ENCODE measurements at regions not wholly inside any gene's neighbourhood (a gene's known extent, or its start where the extent isn't known, plus 50 kb on each side); places are given as distances from the start of the nearest gene placed in this dataset.

DNA sequence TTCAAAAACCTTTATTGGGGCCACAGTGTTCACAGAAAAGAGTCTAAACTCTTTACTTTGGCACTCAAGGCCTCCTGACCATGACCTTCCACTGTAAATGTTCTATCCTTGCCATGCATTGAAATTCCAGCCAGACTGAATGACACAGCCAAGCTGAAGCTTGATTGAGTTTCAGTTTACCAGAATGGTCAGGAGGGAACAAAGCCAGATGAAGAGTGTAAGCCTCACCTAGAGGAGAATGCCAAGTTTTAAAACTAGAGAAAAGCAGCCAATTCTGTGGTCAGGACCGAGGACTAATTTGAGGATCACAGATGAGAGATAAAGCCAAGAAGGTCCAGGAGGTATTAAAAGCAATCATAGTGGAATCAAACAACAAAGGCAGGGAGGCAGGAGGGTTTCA is 215.3 kb downstream of the KCNA4 start:
- intact Hi-C loops (cut with DNase I): no loop called here
- no peak for DNase-seq
- no peak for ATAC-seq

DNA sequence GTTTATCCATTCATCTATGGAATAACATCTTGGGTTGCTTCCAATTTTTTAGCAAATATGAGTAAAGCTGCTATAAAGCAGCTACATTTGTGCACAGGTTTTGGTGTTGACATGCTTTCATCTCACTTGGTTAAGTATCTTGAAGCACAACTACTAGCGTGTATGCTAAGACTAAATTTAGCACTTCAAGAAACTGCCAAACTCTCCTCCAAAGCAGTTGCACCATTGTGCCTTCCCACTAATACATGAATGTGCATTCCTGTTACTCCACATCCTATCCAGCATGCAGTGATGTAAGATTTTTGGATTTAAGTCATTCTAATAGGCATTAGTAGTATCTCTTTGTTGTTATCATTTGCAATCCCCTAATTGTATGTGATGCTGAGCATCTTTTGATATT is 230.7 kb downstream of the KCNA4 start:
- intact Hi-C loops (cut with DNase I): no loop called here
- ATAC-seq (peak; percentile 58 to 60), DNase-seq (no peak)

DNA sequence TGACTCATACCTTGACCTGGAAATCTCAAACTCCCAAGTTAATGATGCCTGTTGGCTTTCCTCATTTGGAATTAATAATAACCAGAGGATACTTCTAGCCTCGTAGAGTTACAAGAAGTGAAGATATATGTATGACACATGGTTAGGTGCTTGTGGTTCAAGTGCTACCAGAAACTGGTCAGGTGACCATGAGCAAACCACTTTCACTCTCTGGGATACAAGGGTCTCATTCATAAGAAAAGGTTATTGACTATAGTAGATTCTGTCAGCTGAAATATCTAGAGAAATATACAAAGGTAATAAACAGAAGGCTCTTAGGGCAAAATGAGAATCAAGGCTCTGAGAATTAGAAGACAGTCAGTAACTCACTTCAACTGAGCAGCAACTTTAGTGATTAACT is 233.3 kb downstream of the KCNA4 start:
- intact Hi-C loops (cut with DNase I): no loop called here
- ATAC-seq (no peak), DNase-seq (no peak)

DNA sequence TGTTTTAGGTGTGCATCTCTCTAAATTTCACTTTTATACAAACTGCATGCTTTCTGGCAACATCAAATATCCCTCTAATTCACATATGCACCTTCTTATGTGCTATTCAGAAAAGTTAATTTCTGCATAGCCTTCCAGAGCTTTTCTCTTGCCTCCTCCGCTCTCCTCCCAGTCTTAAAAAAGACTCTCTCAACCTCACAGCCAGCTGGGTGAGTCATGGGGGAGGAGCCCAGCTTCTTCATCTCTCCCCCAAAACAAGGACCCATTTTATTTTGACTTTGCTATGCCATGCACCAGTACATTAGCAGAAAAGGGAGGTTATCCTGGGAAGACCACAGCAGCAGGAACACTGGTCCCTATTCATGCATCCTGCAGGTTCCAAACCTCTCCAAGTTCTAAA is 234.4 kb downstream of the KCNA4 start:
- no peak for DNase-seq
- intact Hi-C loops (cut with DNase I): no loop called here
- ATAC-seq: peak in 1 of 2 donors; percentile 67

DNA sequence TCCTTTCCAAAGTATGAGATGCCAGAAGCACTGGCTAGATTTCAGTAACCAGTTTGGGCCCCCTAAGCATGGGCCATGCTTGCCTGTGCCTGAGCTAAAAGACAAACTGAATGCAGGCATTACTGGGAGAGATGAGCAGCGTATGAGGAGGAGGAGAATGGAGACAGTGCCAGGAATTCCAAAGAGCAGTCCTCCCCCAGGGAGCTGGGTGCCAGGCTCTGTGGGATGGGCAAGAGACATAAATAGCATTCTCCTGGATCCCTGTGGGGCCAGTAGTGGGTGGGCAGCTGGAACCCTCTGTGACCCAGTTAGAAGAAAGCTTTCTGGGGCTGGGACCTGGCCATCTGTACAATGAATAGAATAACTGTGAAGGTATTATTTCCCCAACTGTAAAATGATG is 235.6 kb downstream of the KCNA4 start:
- DNase-seq: peak; percentile 33
- intact Hi-C loops (cut with DNase I): no loop called here
- ATAC-seq: peak; percentile 89 to 94

DNA sequence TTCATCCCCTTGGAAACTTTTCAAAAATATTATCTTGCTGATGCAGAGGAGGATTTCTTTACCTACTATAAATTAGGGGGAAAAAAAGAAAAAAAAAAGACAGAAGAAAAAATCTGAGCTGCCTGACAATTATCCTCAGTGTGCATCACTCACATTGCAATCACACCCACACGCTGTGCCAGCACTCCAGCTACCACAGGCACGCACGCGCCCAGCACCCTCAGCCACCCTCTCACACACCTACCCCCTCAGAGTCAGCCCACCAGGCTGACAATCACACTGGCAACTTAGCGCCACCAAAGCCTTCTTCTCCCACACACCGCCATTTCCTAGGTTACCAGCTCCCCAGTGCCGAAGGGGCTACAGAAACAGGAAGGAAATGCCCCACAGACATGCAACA is 236.1 kb downstream of the KCNA4 start:
- DNase-seq (no peak), ATAC-seq (peak; percentile 77 to 87)
- intact Hi-C loops (cut with DNase I): no loop called here

DNA sequence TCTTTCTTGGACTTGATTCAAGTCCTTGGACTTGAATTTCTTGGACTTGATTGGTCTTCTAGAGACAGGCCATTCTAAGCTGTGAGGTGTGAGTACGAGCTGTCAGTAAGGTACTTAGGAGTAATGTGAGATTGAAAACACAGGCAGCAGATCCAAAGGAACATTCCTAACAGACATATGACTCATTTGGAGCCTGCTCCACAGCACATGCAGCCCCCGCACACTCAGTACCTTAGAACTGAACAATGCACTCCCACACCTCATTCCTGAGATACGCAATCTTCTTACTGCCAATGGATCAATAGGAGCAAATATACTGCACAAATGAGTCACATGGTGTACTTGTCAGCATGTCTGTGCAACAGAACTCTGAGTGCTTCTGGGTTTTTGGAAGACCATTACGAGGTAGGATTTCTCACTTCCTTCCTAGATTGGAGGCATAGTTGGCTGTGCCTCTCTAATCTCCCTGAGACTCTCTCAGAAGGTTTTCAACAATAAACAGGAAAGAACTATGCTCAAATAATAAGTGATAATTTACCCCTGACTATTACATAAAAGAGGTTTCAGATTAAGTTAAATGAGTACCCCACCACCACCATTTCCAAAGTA is 243.1 kb downstream of the KCNA4 start:
- DNase-seq (peak; percentile 39), ATAC-seq (peak; percentile 98 to 99)
- intact Hi-C loops (cut with DNase I): no loop called here

DNA sequence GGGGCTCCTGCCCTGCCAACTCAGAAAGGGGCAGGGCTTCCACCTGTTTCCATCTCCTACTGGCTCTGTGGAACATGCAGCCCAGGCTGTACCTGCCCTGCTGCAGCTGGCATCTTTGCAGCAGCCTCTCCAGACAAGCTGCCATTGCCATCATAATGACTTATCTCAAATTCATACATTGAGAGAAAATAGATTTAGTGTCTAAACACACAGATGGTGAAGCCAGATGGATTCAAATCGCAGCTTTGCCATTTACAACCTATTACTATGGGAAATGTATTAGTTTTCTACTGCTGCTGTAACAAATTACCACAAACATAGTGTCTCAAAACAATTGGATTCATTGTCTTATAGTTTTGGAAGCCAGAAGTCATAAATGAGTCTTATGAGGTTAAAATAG is 260.0 kb downstream of the KCNA4 start:
- intact Hi-C loops (cut with DNase I): no loop called here
- ATAC-seq (no peak), DNase-seq (no peak)

DNA sequence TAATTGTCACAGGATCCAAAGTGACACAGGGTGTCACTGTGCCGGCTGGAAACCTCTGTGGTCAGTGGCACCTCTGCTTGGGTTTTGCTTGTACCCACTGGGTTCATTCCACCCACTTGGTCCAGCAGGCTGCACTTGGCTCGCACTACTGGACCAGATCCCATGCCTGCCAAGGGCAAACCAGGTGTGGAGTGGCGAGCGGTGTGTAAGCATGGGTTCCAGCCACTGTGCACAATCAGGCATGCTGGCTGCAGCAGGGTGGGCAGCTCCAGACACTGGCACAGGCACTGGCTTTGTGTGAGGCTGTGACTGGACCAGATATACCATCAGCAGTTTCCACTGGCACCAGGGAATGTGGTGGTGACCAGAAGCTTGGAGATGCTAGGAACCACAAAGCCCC is 261.4 kb downstream of the KCNA4 start:
- DNase-seq: no peak
- ATAC-seq: no peak
- intact Hi-C loops (cut with DNase I): no loop called here

DNA sequence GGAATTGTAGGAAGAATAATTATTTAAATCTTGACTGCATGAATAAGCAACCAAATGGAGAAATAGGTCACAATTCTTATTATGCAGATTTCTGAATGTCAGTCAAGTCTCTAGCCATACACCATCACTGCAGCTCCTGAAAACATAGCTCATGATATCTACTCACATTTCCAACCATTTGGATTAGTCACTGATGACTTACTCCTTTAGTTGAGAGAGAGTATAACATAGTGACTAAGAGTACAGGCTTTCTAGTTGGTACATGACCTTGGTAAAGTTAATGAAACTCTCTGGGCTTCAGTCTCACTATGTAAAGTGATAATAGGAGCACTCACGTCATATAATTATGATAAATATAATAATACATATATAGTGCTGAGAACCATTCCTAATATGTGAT is 265.2 kb downstream of the KCNA4 start:
- ATAC-seq: peak in 1 of 2 donors; percentile 71
- intact Hi-C loops (cut with DNase I): no loop called here

DNA sequence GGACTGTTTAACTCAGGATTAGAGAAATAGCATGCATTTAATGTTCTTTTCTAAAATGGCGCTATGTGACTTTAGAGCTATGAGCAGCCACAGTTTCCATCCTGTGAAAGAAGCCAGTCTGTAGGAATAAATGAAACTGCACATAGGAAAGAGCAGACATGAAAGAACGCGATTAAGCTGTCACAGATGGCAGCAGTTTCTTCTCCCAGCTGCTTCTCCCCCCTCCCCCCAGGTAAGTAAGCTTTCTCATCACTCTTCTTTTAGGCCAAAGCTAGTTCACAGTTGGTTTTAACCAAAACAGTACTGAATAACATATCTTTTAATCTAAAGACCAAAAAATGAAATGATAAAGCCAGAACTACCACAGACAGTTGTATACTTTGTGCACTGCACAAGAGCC is 266.4 kb downstream of the KCNA4 start:
- no peak for ATAC-seq
- intact Hi-C loops (cut with DNase I): no loop called here
- no peak for DNase-seq

More for the DNA sequence above, 265.2 kb downstream of the KCNA4 start:
- DNase-seq: no peak

DNA sequence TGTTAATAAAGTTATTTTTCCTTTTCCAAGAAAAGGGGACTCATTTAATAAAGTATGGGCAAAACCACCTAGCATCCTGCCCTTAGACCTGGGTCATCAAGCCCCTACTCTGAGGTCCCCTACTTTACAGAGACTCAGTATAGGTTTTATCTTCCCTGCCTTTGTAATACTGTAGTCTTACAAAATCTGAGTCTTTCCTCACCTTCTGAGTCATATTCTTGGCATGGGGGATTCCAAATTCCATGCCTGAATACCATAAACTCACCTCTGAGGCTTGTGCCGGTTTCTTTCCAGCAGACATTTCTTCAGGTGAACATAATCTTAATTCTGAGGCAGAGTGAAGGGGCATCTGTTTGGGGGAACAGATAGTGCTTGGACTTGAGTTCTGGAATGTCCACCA is 282.5 kb downstream of the KCNA4 start:
- intact Hi-C loops (cut with DNase I): no loop called here
- ATAC-seq (peak in 1 of 2 donors; percentile 74), DNase-seq (no peak)

DNA sequence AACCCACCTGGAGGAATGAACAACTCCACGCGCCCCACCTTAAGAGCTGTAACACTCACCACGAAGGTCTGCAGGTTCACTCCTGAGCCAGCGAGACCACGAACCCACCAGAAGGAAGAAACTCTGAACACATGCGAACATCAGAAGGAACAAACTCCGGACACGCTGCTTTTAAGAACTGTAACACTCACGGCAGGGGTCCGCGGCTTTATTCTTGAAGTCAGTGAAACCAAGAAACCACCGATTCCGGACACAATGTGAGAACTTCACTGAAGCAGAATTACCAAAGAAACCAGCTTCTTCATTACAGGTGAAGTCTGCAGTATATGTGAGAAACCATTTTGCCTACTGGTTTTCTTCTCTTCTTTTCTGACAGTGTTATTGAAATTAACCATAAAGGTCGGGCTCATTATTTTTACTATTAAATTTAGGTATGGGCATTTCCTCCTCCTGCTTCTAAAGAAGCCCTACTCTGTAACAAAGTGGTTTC is 303.0 kb downstream of the KCNA4 start:
- intact Hi-C loops (cut with DNase I): no loop called here
- DNase-seq: no peak
- ATAC-seq: no peak

DNA sequence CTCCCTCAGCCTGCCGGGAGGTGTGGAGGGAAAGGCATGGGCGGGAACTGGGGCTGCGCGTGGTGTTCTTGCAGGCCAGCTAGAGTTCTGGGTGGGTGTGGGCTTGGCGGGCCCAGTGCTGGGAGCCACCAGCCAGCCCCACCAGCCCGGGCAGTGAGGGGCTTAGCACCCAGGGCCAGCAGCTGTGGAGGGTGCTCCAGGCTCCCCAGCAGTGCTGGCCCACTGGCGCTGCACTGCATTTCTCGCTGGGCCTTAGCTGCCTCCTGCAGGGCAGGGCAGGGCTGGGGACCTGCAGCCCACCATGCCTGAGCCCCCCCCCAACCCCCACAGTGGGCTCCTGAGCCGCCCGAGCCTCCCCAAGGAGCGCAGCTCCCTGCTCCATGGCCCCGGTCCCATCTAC is 304.2 kb downstream of the KCNA4 start:
- DNase-seq (no peak), ATAC-seq (no peak)
- intact Hi-C loops (cut with DNase I): no loop called here

DNA sequence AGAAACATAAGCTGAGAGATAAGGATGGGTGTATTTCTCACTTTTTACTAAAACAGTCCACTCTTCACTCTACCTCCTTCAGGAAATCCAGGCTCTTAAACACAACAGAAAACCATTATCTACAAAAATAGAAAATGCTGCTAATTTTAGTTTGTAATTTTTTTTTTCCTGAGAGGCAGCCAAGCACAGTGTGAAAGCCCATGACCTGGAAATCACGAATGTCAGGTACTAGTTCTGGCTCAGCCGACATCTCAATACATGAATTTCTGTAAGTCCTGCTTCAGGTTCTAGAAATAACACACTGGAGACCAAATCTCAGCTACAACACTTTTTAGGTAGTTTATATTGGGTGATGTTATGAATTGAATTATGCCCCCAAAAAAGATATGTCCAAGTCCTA is 308.9 kb downstream of the KCNA4 start:
- DNase-seq (no peak), ATAC-seq (no peak)
- intact Hi-C loops (cut with DNase I): no loop called here

DNA sequence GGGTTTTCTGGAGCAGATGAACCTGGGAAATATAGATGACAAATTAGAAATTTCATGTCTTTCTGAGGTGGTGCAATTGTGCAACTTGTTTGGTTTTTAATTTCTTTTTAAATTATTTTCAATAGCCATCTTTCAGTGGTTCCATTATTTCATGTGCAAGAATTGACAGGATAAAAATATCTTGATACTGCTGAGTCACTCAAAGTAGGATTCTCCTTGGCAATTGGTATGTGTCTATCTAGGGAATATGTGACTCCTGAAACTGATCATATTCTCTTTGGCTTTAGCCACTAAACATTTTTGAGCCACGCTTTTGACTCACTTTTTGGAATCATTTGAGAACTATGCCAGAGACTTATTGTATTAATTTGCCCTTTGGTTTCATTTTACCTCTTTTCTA is 331.5 kb downstream of the KCNA4 start:
- intact Hi-C loops (cut with DNase I): no loop called here
- ATAC-seq: no peak

DNA sequence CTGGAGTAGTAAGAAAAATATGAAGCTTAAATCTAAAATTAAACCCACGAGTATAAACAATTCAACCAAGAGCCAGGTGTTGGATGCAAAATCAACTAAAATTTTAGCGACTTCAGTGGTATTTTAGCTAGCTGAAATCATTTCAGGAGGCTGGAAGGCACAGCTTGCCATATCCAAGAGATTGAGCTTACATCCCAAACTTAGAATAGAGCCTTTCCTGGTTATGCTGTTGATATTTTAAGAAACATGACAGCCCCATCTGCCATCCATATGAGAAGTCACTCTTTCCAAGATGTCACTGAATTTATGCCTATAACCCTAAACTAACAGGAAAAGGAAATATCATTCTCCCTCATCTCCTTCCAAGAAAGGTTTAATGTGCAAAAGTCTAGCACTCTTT is 334.0 kb downstream of the KCNA4 start:
- no peak for DNase-seq
- intact Hi-C loops (cut with DNase I): no loop called here
- ATAC-seq: no peak

More for the DNA sequence above, 331.5 kb downstream of the KCNA4 start:
- DNase-seq: no peak

DNA sequence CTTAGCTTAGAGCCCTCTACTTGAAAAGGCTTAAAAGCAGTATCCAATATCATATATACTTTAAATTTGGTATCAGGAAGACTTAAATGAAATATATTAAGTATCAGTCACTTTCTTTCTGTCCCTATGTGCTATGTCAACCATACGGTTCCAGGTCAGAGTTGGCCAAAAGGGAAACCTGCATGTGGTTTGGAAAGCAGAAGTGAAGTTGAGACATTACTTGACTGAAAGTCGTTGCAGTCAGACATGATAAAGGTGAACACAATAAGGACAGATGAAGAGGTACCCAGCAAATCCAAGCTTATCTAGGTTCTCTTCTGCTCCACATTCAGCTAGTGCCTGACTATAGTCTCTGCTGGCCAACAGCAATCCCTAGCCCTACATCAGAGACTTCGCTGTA is 336.8 kb downstream of the KCNA4 start:
- no peak for ATAC-seq
- intact Hi-C loops (cut with DNase I): no loop called here

DNA sequence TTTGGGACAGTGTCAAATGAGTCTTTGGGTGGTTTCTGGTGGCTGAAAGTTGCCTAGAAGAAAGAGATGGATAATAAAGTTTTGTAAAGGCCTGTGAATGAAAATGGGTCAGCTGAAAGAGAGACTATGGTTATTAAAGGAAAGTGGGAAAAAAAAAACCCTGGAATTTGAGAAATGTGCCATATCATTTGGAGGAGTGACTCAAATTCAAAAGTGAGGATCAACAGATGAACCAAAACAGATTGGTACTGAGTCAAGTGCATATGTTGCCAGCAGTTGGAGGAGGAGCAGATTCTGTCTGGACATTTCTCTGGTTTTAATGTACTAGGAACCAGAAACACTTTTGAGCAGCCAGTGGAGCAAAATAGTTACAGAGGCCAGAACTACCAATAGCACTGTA is 339.8 kb downstream of the KCNA4 start:
- intact Hi-C loops (cut with DNase I): no loop called here
- peak in 1 of 2 donors; percentile 62 for ATAC-seq
- no peak for DNase-seq

More for the DNA sequence above, 336.8 kb downstream of the KCNA4 start:
- no peak for DNase-seq

DNA sequence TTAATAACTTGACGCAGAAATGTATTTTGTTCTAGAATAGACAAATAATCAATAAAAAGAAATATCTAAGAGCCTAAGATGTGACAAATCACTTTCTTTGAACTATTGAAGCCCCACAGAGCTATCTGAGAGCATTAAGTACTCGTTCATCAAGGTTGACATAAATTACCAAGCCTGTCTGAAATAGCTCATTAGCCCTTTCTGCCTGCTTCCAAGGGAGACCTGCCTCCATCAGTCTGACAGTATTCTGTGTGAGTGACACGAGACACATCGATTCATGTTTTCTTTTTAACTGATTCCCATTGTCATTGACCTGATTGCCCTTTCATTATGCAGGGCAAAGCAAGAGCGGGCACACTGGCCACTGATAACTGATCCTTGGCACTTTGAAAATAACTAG is 347.5 kb downstream of the KCNA4 start:
- DNase-seq: no peak
- ATAC-seq: no peak
- intact Hi-C loops (cut with DNase I): no loop called here

DNA sequence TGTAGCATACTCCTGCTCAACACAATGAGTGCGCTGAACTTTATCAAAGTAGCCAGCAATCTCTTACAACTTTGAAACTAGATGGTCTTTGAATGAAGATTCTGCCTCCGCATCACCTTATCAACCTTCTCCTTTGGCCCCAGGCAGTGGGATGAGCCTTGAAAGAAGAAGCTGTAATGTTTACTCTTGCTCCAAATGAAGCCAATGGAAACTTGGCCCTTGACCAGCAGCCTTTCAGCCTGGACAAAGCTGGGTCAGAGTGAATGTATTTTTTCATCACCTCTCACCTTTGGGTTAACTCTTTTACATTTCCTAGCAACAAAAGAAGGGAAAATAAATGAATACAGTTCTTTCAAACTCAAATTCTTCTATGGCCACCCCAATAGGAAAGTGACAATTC is 359.1 kb downstream of the KCNA4 start:
- DNase-seq: peak; percentile 24
- ATAC-seq: peak in 1 of 2 donors; percentile 76

DNA sequence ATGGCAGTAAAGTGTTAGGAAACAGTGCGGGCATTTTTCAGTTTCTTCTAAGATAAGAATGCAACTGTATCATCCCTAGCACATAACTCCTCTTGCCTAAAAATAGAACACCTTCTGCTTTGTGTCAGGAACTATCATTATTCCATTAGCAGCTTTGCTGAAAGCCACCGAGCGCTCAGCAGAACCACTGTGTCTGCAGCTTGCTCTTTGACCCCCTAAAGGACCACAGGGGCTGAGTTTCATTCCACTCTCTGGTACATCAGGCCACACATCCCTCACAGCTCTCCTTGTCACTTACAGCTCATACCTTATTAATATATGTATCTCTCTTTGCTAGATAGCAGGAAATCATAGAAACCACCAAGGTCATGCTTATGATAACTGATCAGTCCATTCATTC is 360.2 kb downstream of the KCNA4 start:
- DNase-seq: no peak
- intact Hi-C loops (cut with DNase I): no loop called here
- peak; percentile 61 to 75 for ATAC-seq

More for the DNA sequence above, 359.1 kb downstream of the KCNA4 start:
- intact Hi-C loops (cut with DNase I): no loop called here
